ENCODE measurements at regions not wholly inside any gene's neighbourhood (a gene's known extent, or its start where the extent isn't known, plus 50 kb on each side); places are given as distances from the start of the nearest gene placed in this dataset.

GRCh38 chr1:60345621-60346020 is 272.1 kb upstream of the C1orf87 start:
- DNase-seq (ENCODE audit: low read depth) (peak; percentile 37), FAIRE-seq (no peak)
- H3K27me3 ChIP-seq (ENCODE audit: control insufficient read depth, insufficient read depth, low read length): no peaks in the 10 kb centered on the region
- H3K36me3 ChIP-seq (ENCODE audit: control insufficient read depth, insufficient read depth, low read length): no peaks in the 10 kb centered on the region
- H3K4me3 ChIP-seq (ENCODE audit: low read depth, low read length): no peak overlapping the region
- no peak for TF ChIP-seq CTCF (IDR thresholded peaks at IDR 0.05; ENCODE audit: insufficient read depth, low read length, severe bottlenecking)

GRCh38 chr1:60345049-60345448 is 271.5 kb upstream of the C1orf87 start:
- Histone ChIP-seq H3K36me3 (ENCODE audit: control insufficient read depth, insufficient read depth, low read length) (no peaks in the 10 kb centered on the region), H3K4me3 (ENCODE audit: low read depth, low read length) (no peak overlapping the region), H3K27me3 (ENCODE audit: control insufficient read depth, insufficient read depth, low read length) (no peaks in the 10 kb centered on the region)
- DNase-seq (ENCODE audit: low read depth) (no peak), FAIRE-seq (no peak)
- TF ChIP-seq CTCF (IDR thresholded peaks at IDR 0.05; ENCODE audit: insufficient read depth, low read length, severe bottlenecking): no peak

GRCh38 chr1:60343736-60344135 is 270.2 kb upstream of the C1orf87 start:
- no peak overlapping the region for H3K4me3 ChIP-seq (ENCODE audit: low read depth, low read length)
- FAIRE-seq (peak; percentile 36), DNase-seq (ENCODE audit: low read depth) (no peak)
- no peaks in the 10 kb centered on the region for H3K27me3 ChIP-seq (ENCODE audit: control insufficient read depth, insufficient read depth, low read length)
- H3K36me3 ChIP-seq (ENCODE audit: control insufficient read depth, insufficient read depth, low read length): no peaks in the 10 kb centered on the region
- TF ChIP-seq CTCF (IDR thresholded peaks at IDR 0.05; ENCODE audit: insufficient read depth, low read length, severe bottlenecking): no peak

DNA sequence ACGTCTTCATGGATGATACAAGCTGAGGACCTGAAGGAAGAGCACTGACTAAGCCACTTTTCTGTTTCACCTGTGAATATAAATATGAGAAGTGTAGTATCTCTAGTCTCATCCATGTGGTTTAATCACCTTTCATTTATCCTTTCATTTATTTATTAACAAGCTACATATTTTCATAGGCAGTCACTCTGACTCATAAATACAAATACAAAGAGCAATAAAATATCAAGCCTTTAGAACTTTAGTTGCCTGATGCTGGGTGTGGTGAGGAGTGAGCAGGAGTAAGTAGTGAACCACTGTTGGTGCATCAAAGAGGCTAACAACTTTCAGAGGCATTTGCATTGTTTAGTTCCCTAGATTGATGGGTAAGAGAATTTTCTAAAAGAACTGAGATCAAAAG is 269.0 kb upstream of the C1orf87 start:
- DNase-seq (ENCODE audit: low read depth): peak; percentile 12
- Histone ChIP-seq H3K27me3 (ENCODE audit: control insufficient read depth, insufficient read depth, low read length) (no peaks in the 10 kb centered on the region), H3K36me3 (ENCODE audit: control insufficient read depth, insufficient read depth, low read length) (no peaks in the 10 kb centered on the region), H3K4me3 (ENCODE audit: low read depth, low read length) (no peak overlapping the region)
- FAIRE-seq: no peak
- no peak for TF ChIP-seq CTCF (IDR thresholded peaks at IDR 0.05; ENCODE audit: insufficient read depth, low read length, severe bottlenecking)

- FAIRE-seq: no peak
- TF ChIP-seq CTCF (IDR thresholded peaks at IDR 0.05; ENCODE audit: insufficient read depth, low read length, severe bottlenecking): no peak
- H3K4me3 ChIP-seq (ENCODE audit: low read depth, low read length): no peak overlapping the region
- H3K27me3 ChIP-seq (ENCODE audit: control insufficient read depth, insufficient read depth, low read length): no peaks in the 10 kb centered on the region
- no peaks in the 10 kb centered on the region for H3K36me3 ChIP-seq (ENCODE audit: control insufficient read depth, insufficient read depth, low read length)
- no peak for DNase-seq (ENCODE audit: low read depth)
These were observed 267.7 kb upstream of the C1orf87 start for GRCh38 chr1:60341274-60341673.

DNA sequence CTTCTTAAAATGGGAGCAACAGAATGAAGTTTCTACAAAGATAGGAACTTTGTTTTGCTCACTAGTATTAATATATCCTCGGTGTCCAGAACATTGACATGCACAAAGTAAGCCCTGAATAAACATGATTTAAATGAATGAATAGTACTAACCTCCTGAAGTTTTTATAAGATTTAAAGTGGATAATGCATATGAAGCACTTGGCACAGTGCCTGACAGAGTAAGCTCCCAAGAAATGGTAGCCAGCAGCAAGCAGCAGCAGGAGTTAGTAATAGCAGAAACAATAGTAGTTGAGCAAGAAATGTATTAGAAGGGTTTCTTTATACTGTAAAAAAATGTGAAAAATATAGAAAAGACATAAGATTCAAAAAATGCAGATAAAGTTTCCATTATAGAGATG is 258.1 kb upstream of the C1orf87 start:
- FAIRE-seq (no peak), DNase-seq (ENCODE audit: low read depth) (no peak)
- H3K27me3 ChIP-seq (ENCODE audit: control insufficient read depth, insufficient read depth, low read length): no peaks in the 10 kb centered on the region
- TF ChIP-seq CTCF (IDR thresholded peaks at IDR 0.05; ENCODE audit: insufficient read depth, low read length, severe bottlenecking): no peak
- H3K4me3 ChIP-seq (ENCODE audit: low read depth, low read length): no peak overlapping the region
- H3K36me3 ChIP-seq (ENCODE audit: control insufficient read depth, insufficient read depth, low read length): no peaks in the 10 kb centered on the region

All from bronchial epithelial cell (primary cell).